ENCODE measurements at regions not wholly inside any gene's neighbourhood (a gene's known extent, or its start where the extent isn't known, plus 50 kb on each side); places are given as distances from the start of the nearest gene placed in this dataset.

DNA sequence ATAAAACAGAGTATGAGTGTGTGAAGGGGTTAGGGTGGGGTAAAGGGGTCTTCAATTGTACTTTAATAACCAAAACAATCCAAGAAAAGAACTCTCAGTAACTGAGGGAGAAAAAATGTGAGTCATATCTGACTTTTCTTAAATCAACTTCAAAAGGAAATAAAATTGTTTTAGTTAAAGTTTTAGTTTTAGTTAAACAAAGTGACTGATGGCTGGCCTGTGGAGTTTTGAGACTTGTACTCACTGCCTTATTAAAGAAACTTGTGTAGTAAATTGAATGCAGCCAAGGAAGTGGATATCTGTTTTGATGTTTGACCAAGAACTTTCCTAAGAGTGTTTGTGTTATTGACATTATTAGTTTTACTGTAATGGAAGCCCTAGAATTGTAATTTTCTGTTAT, 2032.6 kb downstream of the MAT2B start:
- DNase-seq (ENCODE audit: extremely low spot score, insufficient read length, low read depth) (no peak), FAIRE-seq (no peak)

GRCh38 chr5:165559645-165560044, 2054.2 kb downstream of the MAT2B start:
- DNase-seq (ENCODE audit: extremely low spot score, insufficient read length, low read depth): no peak
- no peak for FAIRE-seq

- FAIRE-seq: no peak
- no peak for DNase-seq (ENCODE audit: extremely low spot score, insufficient read length, low read depth)
Measured at GRCh38 chr5:165560648-165561047, 2055.2 kb downstream of the MAT2B start.

- no peak for FAIRE-seq
Measured at GRCh38 chr5:165565911-165566310, 2060.5 kb downstream of the MAT2B start.

GRCh38 chr5:165569551-165569950, 2064.1 kb downstream of the MAT2B start:
- no peak for FAIRE-seq

More at GRCh38 chr5:165565911-165566310, 2060.5 kb downstream of the MAT2B start:
- DNase-seq (ENCODE audit: extremely low spot score, insufficient read length, low read depth): no peak

DNA sequence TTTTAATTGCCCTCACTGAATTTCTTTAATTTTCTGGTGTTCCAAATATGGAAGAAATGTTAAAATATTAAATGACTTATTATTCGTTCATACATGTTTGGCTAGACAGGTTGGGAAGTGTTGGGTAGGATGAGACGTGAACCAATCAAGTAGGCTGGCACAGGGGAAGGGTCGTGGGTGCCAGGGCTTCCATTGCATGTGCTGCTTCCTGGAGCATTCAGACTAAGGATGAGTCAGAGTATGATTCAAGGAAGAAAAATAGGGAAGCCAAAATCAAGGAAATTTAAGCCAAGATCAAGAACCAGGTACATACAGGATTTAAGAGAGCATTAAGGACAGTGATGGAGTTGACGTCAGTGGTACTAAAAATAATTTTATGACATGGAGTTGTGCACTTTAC, 2068.0 kb downstream of the MAT2B start:
- DNase-seq (ENCODE audit: extremely low spot score, insufficient read length, low read depth) (no peak), FAIRE-seq (no peak)

More at GRCh38 chr5:165569551-165569950, 2064.1 kb downstream of the MAT2B start:
- no peak for DNase-seq (ENCODE audit: extremely low spot score, insufficient read length, low read depth)

GRCh38 chr5:165574100-165574499, 2068.7 kb downstream of the MAT2B start:
- DNase-seq (ENCODE audit: extremely low spot score, insufficient read length, low read depth): no peak
- no peak for FAIRE-seq

GRCh38 chr5:165576678-165577275, 2071.4 kb downstream of the MAT2B start:
- no peak for FAIRE-seq
- no peak for DNase-seq (ENCODE audit: extremely low spot score, insufficient read length, low read depth)

DNA sequence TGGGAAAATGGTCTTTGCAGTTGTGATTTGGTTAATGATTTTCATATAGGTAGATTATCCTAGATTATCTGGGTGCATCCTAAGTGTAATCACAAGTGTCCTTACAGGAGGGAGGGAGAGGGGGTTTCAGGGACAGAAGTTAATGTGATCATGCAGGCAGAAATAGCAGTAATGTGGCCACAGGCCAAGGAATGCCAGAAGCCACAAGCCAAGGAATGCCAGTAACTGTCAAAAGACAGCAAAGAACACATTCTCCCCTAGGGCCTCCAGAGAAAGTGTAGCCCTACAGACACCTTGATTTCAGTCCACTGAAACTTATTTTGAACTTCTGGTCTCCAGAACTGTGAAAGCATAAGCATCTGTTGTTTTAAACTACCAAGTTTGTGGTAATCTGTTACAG, 2074.5 kb downstream of the MAT2B start:
- FAIRE-seq (no peak), DNase-seq (ENCODE audit: extremely low spot score, insufficient read length, low read depth) (no peak)

DNA sequence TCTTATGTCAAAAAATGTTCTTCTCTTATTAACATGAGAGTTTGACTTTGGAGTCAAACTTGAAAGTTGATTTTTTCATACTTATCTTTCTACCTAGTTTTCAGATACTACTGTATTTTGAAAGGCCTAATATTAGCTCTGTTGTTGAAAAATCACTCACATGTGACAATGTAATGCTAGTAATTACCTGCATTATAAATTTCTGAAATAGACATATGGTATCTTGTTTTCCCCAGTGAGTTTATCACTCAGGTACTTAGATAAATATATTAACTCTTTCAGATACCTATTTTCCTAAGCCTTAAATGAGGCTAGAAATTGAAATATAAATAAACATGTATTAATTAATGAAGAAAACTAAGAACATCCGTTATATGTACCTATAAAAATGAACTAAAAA, 2089.3 kb downstream of the MAT2B start:
- no peak for DNase-seq (ENCODE audit: extremely low spot score, insufficient read length, low read depth)
- FAIRE-seq: no peak

DNA sequence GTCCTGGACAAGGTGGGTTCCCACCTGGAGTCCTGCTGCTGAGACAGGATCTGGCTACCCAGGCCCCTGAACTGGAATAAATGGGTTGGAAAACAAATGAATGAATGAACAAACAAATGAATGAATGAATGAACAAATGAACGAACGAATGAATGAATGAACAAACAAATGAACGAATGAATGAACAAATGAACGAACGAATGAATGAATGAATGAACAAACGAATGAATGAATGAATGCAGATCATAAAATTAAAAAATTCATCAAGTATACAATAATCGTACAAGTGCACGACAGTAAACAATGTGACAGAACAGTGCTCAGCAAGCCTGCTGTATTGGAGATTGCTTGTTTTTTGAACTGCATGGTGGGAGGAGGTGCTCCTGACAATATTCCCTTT, 2097.1 kb downstream of the MAT2B start:
- DNase-seq (ENCODE audit: extremely low spot score, insufficient read length, low read depth): no peak
- FAIRE-seq: no peak

DNA sequence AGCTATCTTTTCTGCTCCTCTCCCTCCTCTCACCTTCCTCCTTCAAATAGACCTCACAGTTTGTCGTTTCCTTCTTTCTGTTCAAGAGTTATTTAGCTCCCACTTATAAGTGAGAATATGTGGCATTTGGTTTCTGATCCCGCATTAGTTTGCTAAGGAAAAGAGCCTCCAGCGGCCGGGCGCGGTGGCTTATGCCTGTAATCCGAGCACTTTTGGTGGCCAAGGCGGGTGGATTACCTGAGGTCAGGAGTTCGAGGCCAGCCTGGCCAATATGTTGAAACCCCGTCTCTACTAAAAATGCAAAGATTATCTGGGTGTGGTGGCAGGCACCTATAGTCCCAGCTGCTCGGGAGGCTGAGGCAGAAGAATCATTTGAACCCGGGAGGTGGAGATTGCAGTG, 2101.6 kb downstream of the MAT2B start:
- FAIRE-seq (no peak), DNase-seq (ENCODE audit: extremely low spot score, insufficient read length, low read depth) (no peak)

DNA sequence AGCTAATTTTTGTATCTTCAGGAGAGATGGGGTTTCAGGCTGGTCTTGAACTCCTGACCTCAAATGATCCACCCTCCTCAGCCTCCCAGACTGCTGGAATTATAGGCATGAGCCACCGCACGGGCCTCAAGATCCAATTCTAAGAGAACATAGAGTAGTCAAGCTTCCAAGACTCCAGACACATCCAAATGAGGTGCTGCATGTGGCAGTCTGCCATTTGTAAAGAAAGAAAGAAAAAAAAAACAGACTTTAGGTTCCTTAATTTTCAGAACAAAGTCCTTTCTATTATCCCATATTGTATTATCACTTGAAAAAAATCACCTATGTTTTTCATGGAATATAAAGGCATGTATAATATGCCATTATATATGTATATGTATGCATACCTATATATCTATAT, 2104.5 kb downstream of the MAT2B start:
- FAIRE-seq: no peak
- no peak for DNase-seq (ENCODE audit: extremely low spot score, insufficient read length, low read depth)

DNA sequence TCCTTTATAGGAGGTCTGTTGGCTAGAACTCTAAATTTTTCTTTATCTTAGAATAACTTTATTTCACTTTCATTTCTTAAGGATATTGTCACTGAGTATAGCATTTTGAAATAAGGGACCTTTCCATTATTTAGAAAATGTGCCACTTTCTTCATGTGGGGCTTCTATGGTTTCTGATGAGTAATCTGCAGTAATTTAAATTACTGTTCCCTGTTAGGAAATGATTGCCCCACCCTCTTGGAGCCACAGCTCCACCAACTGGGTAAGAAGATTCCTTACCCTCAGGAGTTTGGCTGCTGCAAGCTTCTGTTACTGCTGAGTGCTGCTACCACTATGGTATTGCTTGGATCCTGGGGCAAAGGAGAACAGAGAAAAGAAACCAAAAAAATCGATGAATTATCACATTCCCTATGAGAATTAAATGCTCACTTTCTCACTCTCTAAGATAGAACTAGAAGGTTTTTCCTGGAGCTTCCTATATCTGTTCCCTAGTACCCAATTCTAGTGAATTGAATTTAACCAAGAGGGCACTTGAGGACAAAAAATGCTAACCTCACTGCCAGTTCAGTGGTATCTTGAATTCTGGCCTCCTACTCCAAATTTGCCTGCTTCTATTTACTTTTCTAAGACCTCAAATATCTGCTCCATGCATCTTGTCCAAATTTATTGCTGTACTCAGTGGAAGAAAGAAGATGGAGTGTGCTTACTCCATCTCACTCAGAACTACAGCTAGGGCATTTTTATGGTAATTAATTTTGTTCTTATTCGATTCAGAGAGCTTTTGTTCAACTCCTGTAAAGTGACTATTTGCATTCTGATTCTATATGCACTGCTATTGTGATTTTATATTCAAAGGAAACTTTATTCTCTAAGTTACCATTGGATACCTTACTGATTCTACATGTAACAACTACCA, 2111.3 kb downstream of the MAT2B start:
- FAIRE-seq: no peak

GRCh38 chr5:165617491-165617890, 2112.1 kb downstream of the MAT2B start:
- DNase-seq (ENCODE audit: extremely low spot score, insufficient read length, low read depth) (no peak), FAIRE-seq (no peak)

More for the DNA sequence above, 2111.3 kb downstream of the MAT2B start:
- no peak for DNase-seq (ENCODE audit: extremely low spot score, insufficient read length, low read depth)

- FAIRE-seq (no peak), DNase-seq (ENCODE audit: extremely low spot score, insufficient read length, low read depth) (no peak)
Measured at GRCh38 chr5:165620394-165620793, 2115.0 kb downstream of the MAT2B start.

DNA sequence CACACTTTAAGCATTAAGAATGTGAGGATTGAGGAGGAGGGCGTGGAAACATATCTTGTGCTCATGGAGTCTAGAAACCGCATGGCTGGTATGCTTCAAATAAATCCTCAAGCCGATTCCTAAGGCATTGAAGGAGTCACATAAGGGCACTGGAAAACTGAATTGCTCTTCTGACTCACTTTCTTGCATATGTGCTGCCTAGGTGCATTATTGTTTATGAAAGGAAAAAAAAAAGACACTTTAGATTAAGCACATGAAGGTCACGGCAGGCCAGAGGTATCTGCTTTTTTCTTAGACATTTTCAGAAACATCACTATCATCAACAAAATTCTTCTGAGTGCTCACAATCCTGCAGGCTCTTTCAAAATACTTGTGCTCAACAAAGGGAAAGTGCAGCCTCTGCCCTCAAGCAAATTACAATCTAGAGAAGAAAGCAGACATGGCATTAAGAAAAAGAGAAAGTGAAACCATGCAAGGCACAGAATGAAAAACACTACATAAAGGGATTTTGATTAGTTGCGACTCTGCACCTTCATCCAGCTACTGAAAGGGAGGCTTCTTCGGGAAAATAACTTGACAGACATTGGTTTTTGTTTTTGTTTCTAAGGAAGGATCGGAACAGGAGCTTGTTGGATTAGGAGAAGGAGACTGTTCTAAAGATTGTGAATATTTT, 2117.6 kb downstream of the MAT2B start:
- DNase-seq (ENCODE audit: extremely low spot score, insufficient read length, low read depth) (no peak), FAIRE-seq (no peak)

DNA sequence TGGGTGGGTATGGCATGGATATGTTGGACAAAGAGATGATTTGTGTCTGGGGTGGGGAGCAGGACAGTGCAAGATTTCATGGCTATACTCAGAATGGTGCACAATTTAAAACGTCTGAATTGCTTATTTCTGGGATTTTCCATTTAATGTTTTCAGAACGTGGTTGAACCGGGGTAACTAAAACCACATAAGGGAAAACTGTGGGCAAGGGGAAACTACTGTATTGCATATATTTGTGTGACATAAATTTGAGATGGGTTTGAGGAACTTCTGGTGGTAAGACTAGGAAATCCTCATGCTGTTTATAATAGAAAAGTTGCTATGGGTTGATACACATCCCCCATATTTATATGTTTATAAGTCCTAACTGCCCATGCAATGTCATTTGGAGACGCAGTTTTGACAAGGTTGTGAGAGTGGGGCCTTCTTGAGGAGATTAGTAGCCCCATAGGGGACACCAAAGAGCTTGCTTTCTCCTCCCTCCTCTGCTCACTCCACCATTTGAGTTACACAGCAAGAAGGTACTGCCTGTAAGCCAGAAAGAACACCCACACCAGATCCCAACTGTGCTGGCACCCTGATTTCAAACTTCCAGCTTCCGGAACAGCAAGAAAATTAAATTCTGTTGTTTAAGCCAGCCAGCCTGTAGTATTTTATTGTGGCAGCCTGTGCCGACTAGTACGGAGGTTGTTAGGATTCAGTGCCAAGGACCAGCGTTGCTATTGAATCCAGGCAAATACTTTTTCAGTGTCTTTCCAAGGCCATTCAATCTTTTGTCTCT, 2118.9 kb downstream of the MAT2B start:
- no peak for FAIRE-seq
- DNase-seq (ENCODE audit: extremely low spot score, insufficient read length, low read depth): no peak

DNA sequence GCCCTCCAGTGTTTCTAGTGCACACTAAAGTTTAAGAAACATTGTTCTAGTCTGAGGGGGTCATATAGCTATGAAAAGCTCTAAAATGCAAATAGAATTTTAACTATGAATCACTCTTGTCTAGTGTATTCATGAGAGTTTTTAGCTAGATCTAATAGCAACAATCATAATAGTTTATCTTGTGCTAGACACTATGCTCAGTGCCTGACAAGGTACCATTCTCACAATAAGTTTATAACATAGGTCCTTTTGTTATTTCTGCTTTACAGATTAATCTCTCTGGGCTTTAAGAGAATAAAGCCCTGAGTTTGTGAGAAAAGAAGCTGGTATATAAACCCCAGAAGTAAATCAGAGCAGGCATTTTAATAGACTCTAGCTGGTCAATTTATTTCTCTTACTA, 2120.7 kb downstream of the MAT2B start:
- FAIRE-seq: no peak
- no peak for DNase-seq (ENCODE audit: extremely low spot score, insufficient read length, low read depth)

DNA sequence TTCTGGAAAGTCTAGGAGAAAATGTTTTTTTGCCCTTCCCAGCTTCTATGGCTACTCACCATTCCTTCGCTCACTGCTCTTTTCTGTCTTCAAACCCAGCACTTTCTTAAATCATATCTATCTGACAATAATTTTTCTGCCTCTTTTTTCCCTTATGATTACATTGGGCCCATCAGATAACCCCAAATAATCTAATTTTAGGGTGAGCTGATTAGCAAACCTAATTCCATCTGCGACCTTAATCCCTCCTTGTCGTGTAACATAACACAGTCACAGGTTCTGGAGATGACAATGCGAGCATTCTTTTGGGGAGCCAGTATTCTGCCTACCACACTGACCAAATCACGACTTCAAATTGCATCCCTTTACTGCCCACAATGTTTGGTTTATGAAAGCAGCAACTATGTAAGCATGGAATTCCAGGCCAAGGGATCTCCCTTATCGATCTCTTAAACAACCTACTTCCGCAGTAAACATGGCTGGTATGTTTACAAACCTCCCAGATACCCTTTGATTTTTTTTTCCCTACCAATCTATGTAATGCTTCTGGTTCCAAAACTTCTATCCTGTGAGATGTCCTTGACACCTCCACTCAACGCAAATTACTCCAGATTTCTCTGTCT, 2122.2 kb downstream of the MAT2B start:
- FAIRE-seq (no peak), DNase-seq (ENCODE audit: extremely low spot score, insufficient read length, low read depth) (no peak)

All from GM18507 (cell line).